Activated T-helper 17 cell treated with anti-CD3 and anti-CD28 coated beads, Interleukin-2, amount 50 U/mL, for 72 hours (primary cell): ENCODE measurements at regions not wholly inside any gene's neighbourhood (a gene's known extent, or its start where the extent isn't known, plus 50 kb on each side); places are given as distances from the start of the nearest gene placed in this dataset.

Experiments used
- ATAC-seq: fragments of 150-1000 bp; cut with Tn5 transposase; replicated peaks from 2 replicates; pipeline ENCODE4 v1.10.0; 2021; ENCODE audit warnings: mild to moderate bottlenecking, moderate library complexity
- H3K27ac Mint-ChIP-seq: one replicate; pipeline ENCODE4 v1.8.0; 2022; ENCODE audit warnings: mixed read lengths
- H3K27me3 Mint-ChIP-seq: one replicate; pipeline ENCODE4 v1.8.0; 2022; ENCODE audit warnings: mixed read lengths
- H3K36me3 Mint-ChIP-seq: one replicate; pipeline ENCODE4 v1.8.0; 2022; ENCODE audit warnings: low read depth, mild to moderate bottlenecking, mixed read lengths
- H3K4me1 Mint-ChIP-seq: one replicate; pipeline ENCODE4 v1.8.0; 2022; ENCODE audit warnings: mixed read lengths
- H3K4me3 Mint-ChIP-seq: one replicate; pipeline ENCODE4 v1.8.0; 2022; ENCODE audit warnings: mild to moderate bottlenecking, mixed read lengths
- H3K9me3 Mint-ChIP-seq: one replicate; pipeline ENCODE4 v1.8.0; 2022; ENCODE audit warnings: mixed read lengths

DNA sequence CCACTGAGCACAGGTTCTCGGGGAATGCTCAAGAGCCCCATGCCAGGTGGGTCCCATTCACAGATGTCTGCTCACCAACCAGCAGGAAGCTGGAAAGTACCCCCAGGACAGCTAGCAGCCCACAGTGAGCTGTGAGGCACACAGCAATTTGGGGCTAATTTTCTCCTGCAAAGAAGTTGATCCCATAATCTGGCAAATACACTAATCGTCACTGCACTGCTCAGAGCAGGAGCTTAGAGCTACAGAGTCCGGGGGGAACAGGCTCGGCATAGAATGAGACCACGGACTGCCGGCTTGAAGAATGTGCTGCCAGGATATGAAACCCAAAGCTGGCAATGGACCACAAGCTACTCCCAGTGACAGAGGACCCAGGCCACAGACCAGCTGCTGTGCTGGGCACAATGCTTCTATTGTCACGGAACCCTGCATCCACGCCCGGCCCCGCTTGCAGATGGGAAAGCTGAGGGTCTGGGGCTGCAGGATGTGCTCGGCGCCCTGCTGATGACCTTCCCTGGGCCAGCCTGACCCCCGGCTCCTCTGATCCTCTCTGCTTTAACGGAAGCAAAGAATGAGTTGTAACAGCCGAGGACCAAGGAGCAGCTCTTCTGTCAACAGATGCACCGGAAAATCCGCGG, 239.7 kb downstream of the CTTN start:
- Mint-ChIP-seq H3K4me1 (no peaks in the 10 kb centered on the region), H3K9me3 (no peaks in the 10 kb centered on the region), H3K4me3 (no peak overlapping the region), H3K27ac (no peak overlapping the region), H3K36me3 (no peaks in the 10 kb centered on the region), H3K27me3 (no peaks in the 10 kb centered on the region)
- ATAC-seq, result no peak

DNA sequence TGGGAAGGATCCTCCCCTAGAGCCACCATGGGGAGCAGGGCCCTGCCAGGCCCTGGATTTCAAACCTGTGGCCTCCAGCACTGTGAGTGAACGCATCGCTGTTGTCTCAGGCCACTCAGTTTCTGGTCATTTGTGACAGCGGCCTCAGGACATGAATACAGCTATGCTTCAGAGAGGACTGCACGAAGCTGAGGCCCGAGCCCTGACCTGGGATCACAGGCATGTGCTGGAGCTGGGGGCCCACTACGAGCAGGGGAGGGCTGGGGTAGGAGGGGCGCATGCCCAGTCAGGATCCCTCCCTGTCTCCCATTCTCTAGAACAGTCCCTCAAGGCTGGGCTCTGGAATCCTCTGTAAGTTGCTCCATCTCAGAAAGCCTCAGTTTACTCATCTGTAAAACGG, 242.1 kb downstream of the CTTN start:
- Mint-ChIP-seq H3K27ac (no peak overlapping the region), H3K36me3 (no peaks in the 10 kb centered on the region), H3K9me3 (no peaks in the 10 kb centered on the region), H3K27me3 (peaks cover 7% of the 10 kb centered on the region), H3K4me1 (no peaks in the 10 kb centered on the region), H3K4me3 (no peak overlapping the region)
- no peak for ATAC-seq

DNA sequence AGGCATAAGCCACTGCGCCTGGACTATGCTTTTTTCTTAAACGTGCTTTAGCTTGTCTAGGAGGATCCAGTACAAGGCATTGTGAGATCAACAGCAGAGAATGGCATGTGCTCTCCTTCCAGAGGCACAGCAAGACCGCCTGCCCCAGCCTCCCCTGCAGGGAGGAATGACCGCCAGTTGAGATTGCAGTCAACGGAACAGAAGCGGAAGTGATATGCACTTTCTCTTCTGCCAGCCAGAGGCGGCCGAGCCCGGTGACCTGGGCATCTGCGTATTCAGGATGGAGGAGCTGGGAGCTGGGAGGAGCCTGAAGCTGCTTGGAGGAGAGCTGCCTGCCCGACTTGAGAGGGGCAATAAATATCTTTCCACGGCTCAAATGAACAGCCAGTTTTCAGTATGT, 243.0 kb downstream of the CTTN start:
- no peak for ATAC-seq
- H3K9me3 Mint-ChIP-seq, result no peaks in the 10 kb centered on the region
- H3K4me1 Mint-ChIP-seq, result no peaks in the 10 kb centered on the region
- H3K27ac Mint-ChIP-seq, result no peak overlapping the region
- no peaks in the 10 kb centered on the region for H3K36me3 Mint-ChIP-seq
- peaks cover 11% of the 10 kb centered on the region for H3K27me3 Mint-ChIP-seq
- H3K4me3 Mint-ChIP-seq, result no peak overlapping the region

DNA sequence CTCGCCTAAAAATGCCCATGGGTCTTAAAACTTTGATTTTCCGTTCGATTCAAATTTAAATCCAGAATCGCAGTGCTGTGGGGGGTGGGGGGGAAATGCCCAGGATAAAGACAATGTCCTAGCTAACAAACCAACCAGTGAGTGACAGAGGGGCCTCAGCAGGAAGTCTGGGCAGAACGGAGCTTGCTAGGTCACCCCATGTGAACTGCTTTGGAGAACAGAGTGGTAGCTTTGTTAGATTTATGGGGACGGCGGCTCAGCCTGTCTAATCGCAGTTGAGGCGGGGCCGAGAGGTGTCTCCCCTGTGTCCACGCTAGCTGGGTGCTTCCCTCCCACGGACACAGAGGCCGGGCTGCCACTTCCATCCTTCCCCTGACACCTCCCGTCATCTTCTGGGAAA, 243.9 kb downstream of the CTTN start:
- Mint-ChIP-seq H3K4me3 (no peak overlapping the region), H3K4me1 (no peaks in the 10 kb centered on the region), H3K9me3 (no peaks in the 10 kb centered on the region), H3K36me3 (no peaks in the 10 kb centered on the region), H3K27me3 (peaks cover 15% of the 10 kb centered on the region), H3K27ac (no peak overlapping the region)
- ATAC-seq, result no peak

DNA sequence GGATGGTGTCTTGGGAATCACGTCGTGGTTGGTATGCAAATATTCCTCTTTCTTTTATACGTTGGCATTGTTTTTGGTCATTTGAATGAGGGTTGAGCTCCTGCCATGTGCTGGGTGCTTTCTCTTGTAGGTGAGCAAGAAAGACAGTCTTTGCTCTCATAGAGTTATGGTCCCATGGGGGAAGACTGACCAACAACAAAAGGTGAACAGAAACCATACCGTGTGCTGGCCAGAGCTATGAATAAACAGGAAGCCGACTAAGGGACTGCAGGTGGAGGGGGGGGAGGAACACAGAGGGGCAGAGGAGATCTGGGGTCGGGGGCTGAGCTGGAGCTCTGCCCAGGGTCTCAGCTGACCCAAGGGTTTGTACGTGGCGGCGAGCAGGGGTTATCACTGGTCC, 245.3 kb downstream of the CTTN start:
- Mint-ChIP-seq H3K4me1 (no peaks in the 10 kb centered on the region), H3K4me3 (no peak overlapping the region), H3K9me3 (no peaks in the 10 kb centered on the region), H3K36me3 (no peaks in the 10 kb centered on the region), H3K27ac (no peak overlapping the region), H3K27me3 (peaks cover 16% of the 10 kb centered on the region)
- no peak for ATAC-seq

DNA sequence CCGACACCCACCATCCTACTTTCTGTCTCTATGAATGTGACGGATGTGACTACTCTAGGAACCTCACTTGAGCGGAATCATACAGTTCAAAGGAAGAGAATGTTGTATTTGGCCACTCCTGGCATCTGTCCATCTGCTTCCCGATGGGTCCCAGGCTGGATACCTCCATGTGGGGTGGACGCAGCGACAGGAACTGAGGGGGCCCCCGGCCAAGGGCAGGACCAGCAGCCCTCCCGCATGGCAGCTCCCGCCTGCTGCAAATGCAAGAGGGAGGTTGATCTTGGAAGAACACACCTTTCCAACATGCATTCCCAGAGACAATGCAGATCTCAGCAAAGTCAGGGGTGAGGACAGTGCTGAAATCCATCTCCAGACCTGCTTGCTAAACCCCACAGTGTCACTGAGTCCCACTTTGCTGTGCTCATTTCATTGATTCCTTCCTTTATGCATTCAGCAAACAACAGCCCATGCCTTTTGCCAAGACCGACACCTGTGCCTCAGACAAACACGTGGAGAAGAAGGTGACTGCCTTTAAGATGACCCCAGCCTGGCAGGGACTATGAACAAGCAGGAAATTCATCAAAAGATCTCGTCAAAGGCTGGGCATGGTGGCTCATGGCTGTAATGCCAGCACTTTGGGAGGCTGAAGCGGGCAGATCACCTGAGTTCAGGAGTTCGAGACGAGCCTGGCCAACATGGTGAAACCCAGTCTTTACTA, 246.2 kb downstream of the CTTN start:
- no peaks in the 10 kb centered on the region for H3K9me3 Mint-ChIP-seq
- no peak overlapping the region for H3K27ac Mint-ChIP-seq
- peaks cover 16% of the 10 kb centered on the region for H3K27me3 Mint-ChIP-seq
- no peaks in the 10 kb centered on the region for H3K36me3 Mint-ChIP-seq
- no peaks in the 10 kb centered on the region for H3K4me1 Mint-ChIP-seq
- no peak for ATAC-seq
- H3K4me3 Mint-ChIP-seq, result no peak overlapping the region

DNA sequence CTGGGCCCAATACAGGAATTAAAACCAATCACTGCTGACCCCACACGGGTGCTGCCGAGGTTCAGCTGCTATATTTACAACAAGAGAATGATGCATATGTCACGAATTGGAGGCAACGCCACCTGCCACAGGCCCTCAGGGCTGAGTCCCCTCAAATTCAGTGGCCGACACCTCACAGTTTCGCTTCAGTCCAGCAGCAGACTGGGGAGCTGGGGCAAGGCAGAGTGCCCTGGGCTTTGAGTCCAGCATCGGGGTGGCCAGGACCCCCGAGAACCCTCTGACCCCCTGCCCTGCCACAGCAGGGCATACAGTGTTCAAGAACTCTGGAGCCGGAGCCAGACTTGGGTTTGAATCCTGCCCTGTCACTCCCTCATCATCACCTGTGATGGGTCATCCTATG, 247.2 kb downstream of the CTTN start:
- no peaks in the 10 kb centered on the region for H3K9me3 Mint-ChIP-seq
- H3K36me3 Mint-ChIP-seq, result no peaks in the 10 kb centered on the region
- H3K4me1 Mint-ChIP-seq, result no peaks in the 10 kb centered on the region
- no peak for ATAC-seq
- no peak overlapping the region for H3K4me3 Mint-ChIP-seq
- no peak overlapping the region for H3K27ac Mint-ChIP-seq
- H3K27me3 Mint-ChIP-seq, result peaks cover 16% of the 10 kb centered on the region

DNA sequence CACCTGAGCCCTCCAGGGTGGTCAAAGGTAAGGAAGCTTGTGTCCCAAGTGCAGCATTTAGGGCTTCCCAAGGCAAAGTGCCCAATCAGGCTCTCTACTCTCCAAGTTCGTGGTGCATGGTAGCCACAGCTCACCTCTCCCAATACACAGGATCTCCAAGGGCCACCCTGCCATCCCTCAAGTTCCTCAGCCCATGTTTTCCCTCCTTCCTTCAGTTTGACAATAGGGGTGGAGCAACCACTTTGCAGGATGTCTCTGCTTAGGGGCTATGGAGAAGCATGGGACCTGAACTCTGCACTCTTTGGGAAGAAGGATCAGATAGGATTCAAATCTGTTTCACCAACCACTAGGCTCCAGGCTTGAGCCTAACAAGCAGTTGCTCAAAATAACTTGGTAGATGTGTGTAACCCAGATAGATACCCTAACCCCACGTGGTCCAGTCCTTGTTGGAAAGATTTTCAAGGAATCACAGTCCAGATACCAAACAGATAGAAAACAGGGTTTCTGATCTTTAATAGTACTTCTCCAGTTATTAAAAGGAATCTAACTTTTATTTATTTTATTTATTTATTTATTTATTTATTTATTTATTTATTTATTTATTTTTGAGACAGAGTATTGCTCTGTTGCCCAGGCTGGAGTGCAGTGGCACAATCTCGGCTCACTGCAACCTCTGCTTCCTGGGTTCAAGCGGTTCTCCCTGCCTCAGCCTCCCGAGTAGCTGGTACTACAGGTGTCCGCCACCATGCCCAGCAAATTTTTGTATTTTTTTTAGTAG, 248.1 kb downstream of the CTTN start:
- peaks cover 16% of the 10 kb centered on the region for H3K27me3 Mint-ChIP-seq
- H3K27ac Mint-ChIP-seq, result no peak overlapping the region
- H3K4me3 Mint-ChIP-seq, result no peak overlapping the region
- no peak for ATAC-seq
- H3K9me3 Mint-ChIP-seq, result no peaks in the 10 kb centered on the region
- no peaks in the 10 kb centered on the region for H3K4me1 Mint-ChIP-seq
- H3K36me3 Mint-ChIP-seq, result no peaks in the 10 kb centered on the region

DNA sequence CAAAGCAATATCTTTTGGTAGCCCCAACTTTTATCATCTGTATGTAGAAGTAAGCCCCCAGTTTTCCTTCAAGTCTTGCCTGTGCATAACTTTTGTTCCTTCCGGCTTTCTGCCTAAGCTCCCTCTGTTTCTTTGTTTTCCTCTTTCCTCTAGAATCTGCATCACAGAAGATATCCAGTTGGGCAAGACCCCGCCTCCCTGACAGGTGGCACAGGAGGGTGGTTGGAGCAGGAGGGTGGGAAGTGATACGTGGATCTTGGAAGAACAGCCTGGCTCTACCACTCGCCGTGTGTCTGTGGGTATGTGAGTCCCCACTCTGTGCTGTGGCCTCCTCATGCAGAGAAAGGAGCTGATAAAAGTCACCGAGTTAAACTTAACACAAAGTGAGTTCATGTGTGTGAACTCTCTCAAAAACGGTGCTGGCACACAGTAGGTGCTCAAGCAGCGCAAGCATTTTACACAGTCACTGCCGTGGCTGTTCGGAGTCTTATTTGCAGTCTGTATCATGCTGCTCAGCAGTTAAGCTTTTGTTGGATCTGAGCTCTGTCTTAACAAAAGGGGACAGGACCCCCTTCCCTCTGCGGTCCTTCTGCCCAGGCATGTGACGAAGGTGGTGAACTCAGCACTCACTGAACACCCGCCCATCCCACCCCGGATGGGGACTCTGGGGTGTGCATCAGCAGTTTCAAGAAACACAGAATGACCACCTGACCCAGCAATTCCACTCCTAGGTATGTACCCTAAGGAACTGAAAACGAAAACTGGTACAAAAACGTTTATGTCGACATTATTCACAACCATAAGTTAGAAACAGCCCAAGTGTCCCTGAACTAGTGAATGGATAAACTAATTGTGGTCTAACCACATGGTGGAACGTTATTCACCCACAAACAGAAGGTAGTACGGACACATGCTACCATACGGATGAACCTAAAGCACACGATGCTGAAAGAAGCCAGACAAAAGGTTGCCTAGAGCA, 249.1 kb downstream of the CTTN start:
- H3K4me3 Mint-ChIP-seq, result no peak overlapping the region
- H3K36me3 Mint-ChIP-seq, result no peaks in the 10 kb centered on the region
- H3K27ac Mint-ChIP-seq, result no peak overlapping the region
- no peaks in the 10 kb centered on the region for H3K4me1 Mint-ChIP-seq
- H3K9me3 Mint-ChIP-seq, result no peaks in the 10 kb centered on the region
- ATAC-seq, result no peak
- peaks cover 16% of the 10 kb centered on the region for H3K27me3 Mint-ChIP-seq

DNA sequence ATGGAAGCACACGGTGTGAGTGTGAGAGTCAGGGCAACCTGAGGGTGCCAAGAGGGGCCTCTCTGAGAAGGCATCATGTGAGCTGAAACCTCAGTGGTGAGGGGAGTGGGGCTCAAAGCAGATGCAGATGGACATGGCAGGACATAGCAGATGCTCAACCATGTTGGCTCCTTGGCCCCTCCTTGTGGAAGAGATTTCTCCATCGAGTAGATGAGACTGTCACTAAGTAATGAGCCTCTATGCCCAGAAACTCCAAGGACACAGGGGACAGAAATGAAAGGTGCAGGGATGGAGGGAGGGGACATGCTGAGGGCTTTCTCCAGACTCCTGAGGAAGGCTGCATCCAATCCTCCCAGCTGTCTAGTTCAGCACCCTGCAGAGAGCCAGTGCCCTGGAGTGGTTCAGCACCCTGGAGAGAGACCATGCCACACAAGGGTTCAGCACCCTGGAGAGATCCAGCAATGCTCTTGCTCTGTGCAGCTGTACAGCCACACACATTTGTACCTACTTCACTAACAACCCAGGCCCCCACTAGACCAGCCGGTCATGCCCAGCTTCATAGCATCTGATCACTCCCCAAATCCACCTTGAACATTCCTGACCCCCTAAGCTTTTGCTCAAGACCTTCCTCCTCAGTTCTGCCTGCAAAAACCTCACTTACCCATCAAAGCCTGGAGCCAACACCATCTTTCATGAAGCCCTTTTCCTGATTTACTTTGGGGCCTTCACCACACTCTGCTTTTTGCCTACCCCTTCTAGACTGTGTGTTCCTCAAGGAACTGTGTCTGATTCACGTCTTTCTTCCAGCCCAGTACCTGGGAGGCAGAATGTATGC, 252.0 kb downstream of the CTTN start:
- Mint-ChIP-seq H3K4me1 (no peaks in the 10 kb centered on the region), H3K36me3 (no peaks in the 10 kb centered on the region), H3K4me3 (no peak overlapping the region), H3K9me3 (no peaks in the 10 kb centered on the region), H3K27ac (no peak overlapping the region), H3K27me3 (peaks cover 13% of the 10 kb centered on the region)
- ATAC-seq, result no peak

DNA sequence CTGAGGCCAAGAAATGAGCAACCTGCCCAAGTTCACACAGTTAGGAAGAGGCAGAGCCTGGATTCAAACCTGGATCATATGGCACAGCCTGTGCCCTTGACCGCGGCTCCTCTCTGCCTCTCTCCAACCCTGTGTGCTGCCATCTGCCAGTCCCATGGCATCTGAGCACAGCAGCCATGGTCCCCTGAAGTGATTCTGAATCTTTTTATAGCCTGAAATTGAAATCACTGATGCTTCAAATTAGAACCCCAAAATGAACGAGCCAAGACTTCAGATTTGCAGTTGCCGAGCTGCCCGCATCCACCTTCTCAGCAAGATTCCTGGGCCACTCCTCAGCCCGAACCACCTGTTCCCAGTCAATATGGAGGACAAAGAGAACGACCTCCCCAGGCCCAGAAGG, 252.7 kb downstream of the CTTN start:
- no peaks in the 10 kb centered on the region for H3K36me3 Mint-ChIP-seq
- ATAC-seq, result no peak
- no peaks in the 10 kb centered on the region for H3K4me1 Mint-ChIP-seq
- no peak overlapping the region for H3K4me3 Mint-ChIP-seq
- no peaks in the 10 kb centered on the region for H3K9me3 Mint-ChIP-seq
- peaks cover 16% of the 10 kb centered on the region for H3K27me3 Mint-ChIP-seq
- no peak overlapping the region for H3K27ac Mint-ChIP-seq

DNA sequence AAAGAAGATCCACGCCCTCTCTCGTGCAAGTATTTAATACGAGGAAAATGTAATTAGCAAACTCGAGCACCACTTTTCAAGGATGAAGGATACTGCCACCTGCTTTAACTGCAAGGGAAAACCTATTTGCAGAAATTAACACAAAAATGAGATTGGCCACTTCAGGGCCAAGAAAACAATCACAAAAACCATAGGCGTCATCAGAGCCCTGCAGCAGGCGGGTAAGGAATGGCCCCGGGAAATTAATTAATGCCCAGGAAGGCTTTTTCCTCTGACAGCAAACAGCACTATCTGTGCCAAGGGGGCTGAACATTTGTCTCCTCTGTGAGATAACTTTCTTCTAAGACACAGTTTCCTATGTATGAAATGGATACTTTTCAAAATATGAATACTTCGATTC, 255.7 kb downstream of the CTTN start:
- H3K4me3 Mint-ChIP-seq, result no peak overlapping the region
- ATAC-seq, result no peak
- H3K4me1 Mint-ChIP-seq, result no peaks in the 10 kb centered on the region
- H3K36me3 Mint-ChIP-seq, result no peaks in the 10 kb centered on the region
- H3K27me3 Mint-ChIP-seq, result peaks cover 17% of the 10 kb centered on the region
- no peaks in the 10 kb centered on the region for H3K9me3 Mint-ChIP-seq
- no peak overlapping the region for H3K27ac Mint-ChIP-seq

DNA sequence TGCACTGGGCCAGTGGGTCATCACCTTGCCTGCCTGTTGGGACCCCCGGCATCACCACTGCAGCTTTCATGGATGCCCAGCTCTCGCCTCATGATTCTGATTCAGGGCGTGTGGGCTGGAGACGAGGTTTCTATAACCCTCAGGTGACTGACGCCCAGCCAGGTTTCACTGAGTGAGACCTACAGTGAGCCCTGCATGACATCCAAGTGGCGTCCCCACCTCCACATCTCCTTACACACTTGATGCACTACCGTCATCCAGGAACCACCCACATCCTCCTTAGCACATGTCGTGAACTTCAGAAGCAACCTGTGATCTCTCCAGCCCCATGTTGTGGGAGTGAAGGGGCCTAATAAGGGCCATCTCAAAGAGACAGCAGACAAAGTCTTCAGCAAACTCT, 257.5 kb downstream of the CTTN start:
- Mint-ChIP-seq H3K9me3 (no peaks in the 10 kb centered on the region), H3K4me1 (no peaks in the 10 kb centered on the region), H3K4me3 (no peak overlapping the region), H3K27ac (no peak overlapping the region), H3K27me3 (peaks cover 21% of the 10 kb centered on the region), H3K36me3 (no peaks in the 10 kb centered on the region)
- no peak for ATAC-seq
